ENCODE measurements at regions not wholly inside any gene's neighbourhood (a gene's known extent, or its start where the extent isn't known, plus 50 kb on each side); places are given as distances from the start of the nearest gene placed in this dataset.

GRCh38 chr15:93603550-93603949, 514.5 kb upstream of the RGMA start:
- no peak for DNase-seq (ENCODE audit: low spot score)
- ChIA-PET POLR2A (ENCODE audit: low non-redundant PET) (no interaction called here), CTCF (no interaction called here)
- H3K27ac ChIP-seq = no peak overlapping the region
- TF ChIP-seq CTCF (conservative IDR thresholded peaks at IDR 0.05; ENCODE audit: low read depth) = no peak

GRCh38 chr15:93587059-93587521, 498.1 kb upstream of the RGMA start:
- TF ChIP-seq CTCF (conservative IDR thresholded peaks at IDR 0.05; ENCODE audit: low read depth) = no peak
- H3K27ac ChIP-seq = no peak overlapping the region
- no peak for DNase-seq (ENCODE audit: low spot score)
- ChIA-PET POLR2A (ENCODE audit: low non-redundant PET) (no interaction called here), CTCF (interaction anchor here (0.6 kb wide), 1 partner anchor 14 kb away, joined by 3 read pairs; no protein-coding TSS in a partner anchor)

GRCh38 chr15:93585012-93585411, 496.0 kb upstream of the RGMA start:
- H3K27ac ChIP-seq = no peak overlapping the region
- no peak for DNase-seq (ENCODE audit: low spot score)
- no peak for TF ChIP-seq CTCF (conservative IDR thresholded peaks at IDR 0.05; ENCODE audit: low read depth)
- POLR2A ChIA-PET (ENCODE audit: low non-redundant PET) = no interaction called here
- CTCF ChIA-PET = interaction anchor here (0.6 kb wide), 1 partner anchor 1182 kb away, joined by 4 read pairs; no protein-coding TSS in a partner anchor

- no peak for TF ChIP-seq CTCF (conservative IDR thresholded peaks at IDR 0.05; ENCODE audit: low read depth)
- H3K27ac ChIP-seq = no peak overlapping the region
- DNase-seq (ENCODE audit: low spot score) = no peak
- CTCF ChIA-PET = no interaction called here
- POLR2A ChIA-PET (ENCODE audit: low non-redundant PET) = interaction anchor here (0.7 kb wide), 1 partner anchor 388 kb away, joined by 5 read pairs; no protein-coding TSS in a partner anchor
Observed at GRCh38 chr15:93583968-93584367, 495.0 kb upstream of the RGMA start.

- ChIA-PET POLR2A (ENCODE audit: low non-redundant PET) (no interaction called here), CTCF (no interaction called here)
- TF ChIP-seq CTCF (conservative IDR thresholded peaks at IDR 0.05; ENCODE audit: low read depth) = no peak
- DNase-seq (ENCODE audit: low spot score) = no peak
- no peak overlapping the region for H3K27ac ChIP-seq
Observed at GRCh38 chr15:93583552-93583951, 494.5 kb upstream of the RGMA start.

GRCh38 chr15:93570527-93570926, 481.5 kb upstream of the RGMA start:
- no peak overlapping the region for H3K27ac ChIP-seq
- ChIA-PET POLR2A (ENCODE audit: low non-redundant PET) (no interaction called here), CTCF (no interaction called here)
- TF ChIP-seq CTCF (conservative IDR thresholded peaks at IDR 0.05; ENCODE audit: low read depth) = no peak
- DNase-seq (ENCODE audit: low spot score) = no peak

GRCh38 chr15:93566762-93567161, 477.8 kb upstream of the RGMA start:
- ChIA-PET POLR2A (ENCODE audit: low non-redundant PET) (no interaction called here), CTCF (no interaction called here)
- peak; percentile 88 for DNase-seq (ENCODE audit: low spot score)
- TF ChIP-seq CTCF (conservative IDR thresholded peaks at IDR 0.05; ENCODE audit: low read depth) = peak; percentile 19; the same call in 1 of the 2 replicates
- H3K27ac ChIP-seq = peak overlapping the region; percentile 79

Measured in RWPE1 (cell line).